ENCODE measurements at regions not wholly inside any gene's neighbourhood (a gene's known extent, or its start where the extent isn't known, plus 50 kb on each side); places are given as distances from the start of the nearest gene placed in this dataset.
A peak's percentile ranks its signal among the peaks of the same experiment; 100 is the strongest.

DNA sequence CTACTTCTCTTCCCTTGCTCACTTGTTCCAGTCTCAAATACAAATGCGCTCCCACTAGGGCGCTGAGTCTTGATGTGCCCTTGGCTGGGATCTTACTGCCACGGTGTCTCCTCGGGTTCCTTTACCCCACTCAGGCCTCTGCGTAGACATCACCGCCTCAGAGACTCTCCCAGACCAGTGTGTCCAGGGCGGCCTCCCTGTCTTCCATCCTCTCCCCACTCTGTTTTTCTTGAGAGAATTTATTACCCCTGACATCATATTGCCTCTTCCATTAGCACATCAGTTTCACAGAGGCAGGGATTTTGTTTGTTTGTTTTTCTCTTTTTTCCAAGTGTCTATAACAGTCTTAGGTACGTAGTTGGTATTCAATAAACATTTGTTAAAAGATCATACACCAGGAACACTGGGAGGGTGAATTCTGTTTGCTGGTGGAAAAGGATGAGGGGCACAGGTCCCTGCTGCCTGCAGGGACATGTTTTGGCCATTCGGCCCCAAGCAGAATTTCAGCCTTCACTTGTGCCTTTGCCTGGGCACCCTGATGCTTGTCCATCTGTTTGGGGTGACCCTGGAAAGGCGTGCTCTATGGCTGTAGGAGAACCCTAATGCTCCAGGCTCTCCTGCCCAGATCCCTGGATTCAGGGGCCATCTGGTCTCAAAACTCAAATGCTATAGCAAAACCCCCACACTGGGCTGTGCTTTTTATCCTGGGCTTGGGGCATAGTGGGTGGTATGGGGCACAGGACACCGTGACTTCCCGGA, 55.0 kb downstream of the RPL37A start:
- DNase-seq (ENCODE audit: low read depth), result no peak

DNA sequence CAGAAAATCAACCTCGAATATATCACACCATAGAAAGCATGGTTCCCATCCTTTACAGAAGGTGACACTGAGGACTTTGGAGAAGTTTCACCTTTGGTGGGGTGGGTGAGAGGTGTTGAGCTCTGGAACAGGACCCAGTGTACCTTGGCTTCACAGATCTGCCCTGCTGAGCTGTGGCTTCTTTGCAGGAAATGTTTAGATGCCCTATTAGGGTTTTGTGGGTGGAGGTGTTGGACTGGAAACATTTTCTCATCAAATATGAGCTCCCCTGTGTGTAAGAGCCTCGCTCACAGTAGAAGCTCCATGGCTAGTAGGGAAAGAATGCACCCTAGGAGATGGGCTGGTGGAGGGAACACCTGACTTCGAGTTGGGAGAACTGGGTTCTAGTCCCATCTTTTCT, 55.6 kb downstream of the RPL37A start:
- DNase-seq (ENCODE audit: low read depth), result no peak

- no peak for DNase-seq (ENCODE audit: low read depth)
Observed at GRCh38 chr2:216554755-216555154, 56.1 kb downstream of the RPL37A start.

DNA sequence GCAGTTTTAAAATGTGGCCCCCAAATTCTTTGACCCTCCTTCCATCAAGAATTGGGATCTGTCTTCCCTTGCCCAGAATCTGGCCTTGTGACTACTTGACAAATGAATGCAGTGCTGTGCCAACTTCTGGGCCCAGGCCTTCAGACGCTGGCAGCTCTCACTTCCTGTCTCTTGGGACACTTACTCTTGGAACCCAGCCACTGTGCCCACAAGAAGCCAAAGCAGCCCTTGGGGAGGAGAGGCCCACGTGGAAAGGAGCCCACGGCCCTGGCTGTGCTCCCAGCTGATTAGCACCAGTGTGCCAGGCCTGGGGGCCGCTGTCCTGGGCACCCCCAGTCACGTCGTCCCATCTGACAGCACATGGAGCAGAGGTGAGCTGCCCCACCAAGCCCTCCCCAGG, 56.6 kb downstream of the RPL37A start:
- DNase-seq (ENCODE audit: low read depth), result peak; percentile 12

- DNase-seq (ENCODE audit: low read depth), result no peak
Observed at GRCh38 chr2:216556202-216556601, 57.6 kb downstream of the RPL37A start.

DNA sequence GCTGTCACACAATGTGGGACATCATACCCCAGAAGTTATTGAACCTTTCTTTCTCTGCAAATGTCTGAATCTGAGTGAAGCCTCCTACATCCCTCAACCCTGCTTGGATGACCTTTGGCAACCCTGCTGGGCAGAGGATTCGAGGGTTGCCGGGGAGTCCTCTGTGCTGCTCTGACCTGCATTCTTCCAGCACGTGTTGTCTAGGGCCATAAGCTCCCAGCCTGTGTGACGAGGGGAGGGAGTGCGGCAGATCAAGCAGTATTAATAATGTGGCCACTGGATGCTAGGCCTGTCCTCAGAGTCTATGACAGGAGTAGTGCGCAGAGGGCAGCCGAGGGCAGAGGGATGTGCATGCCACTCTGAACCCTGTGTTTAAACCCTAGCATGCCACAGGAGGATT, 58.8 kb downstream of the RPL37A start:
- DNase-seq (ENCODE audit: low read depth), result no peak

- no peak for DNase-seq (ENCODE audit: low read depth)
Observed at GRCh38 chr2:216557820-216558219, 59.2 kb downstream of the RPL37A start.

DNA sequence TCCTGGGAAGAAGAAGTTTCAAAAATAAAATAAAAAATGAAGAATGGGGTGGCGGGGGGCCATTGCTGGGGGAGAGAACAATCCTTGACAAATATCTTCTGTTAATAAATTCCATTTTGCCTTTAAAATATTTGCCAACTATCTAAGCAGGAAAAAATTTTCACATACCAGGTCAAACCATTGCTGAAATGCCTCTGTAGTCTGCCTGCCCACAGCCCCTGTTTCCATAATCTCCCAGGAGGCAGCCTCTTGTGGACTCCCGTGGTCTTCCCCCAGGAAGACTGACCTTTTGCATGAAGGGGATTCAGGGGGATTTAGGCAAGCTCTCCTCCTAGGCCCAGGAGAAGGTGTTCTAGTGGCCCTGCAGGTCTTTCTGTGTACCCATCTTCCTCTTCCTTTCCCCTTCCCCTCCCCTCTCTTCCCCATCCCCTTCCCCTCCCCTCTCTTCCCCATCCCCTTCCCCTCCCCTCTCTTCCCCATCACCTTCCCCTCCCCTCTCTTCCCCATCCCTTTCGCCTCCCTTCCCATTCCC, 61.0 kb downstream of the RPL37A start:
- no peak for DNase-seq (ENCODE audit: low read depth)

DNA sequence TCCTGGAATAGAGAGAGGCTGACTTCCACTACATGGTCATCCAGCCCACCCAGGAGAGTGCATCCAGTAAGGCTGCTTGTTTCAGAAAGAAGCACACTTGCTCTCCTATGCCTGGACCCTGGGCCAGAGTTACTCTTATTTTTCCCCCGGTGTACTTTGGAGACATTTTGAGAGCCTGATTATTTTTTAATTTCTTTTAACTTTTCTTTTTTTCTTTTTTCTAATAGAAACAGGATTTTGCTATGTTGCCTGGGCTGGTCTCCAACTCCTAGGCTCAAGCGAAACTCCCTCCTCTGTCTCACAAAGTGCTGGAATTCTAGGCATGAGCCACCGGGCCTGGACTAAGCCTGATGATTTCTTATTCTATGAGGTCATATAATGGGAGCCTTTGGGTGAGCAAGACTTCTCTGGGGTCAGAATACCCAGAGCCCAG, 62.2 kb downstream of the RPL37A start:
- no peak for DNase-seq (ENCODE audit: low read depth)

DNA sequence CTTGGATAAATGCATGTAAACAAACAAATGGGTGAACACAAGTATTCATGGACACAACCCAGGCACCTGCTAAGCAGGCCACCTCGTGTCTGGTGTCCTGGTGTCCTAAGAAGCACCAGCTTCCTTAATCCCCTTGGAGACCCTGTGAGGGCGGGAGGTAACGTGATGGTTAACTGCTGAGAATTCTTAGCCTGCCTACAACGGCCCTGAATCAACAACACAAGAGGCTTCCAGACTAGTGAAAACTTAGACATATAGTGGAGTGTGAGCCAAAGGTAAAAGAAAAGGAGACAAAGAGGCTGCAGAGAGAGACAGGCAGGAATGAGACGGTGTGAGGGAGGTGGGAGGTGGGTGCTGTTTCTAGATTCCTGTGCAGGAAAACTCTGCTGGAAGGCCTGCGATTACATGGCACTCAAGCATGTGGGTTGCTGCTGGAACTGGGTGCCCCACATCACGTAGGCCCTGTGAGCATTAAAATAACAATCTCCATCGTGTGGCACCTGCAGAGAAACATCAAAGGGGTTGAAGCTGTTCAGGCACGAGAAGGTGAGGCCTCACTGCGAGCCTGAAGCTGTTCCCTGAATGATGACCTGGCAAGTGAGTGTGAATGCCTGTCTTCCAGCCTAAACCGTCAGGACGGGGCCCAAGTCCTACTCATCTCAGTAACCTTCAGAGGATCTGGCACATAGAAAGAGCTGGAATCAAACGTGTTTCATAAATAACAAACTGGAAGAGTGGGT, 64.2 kb downstream of the RPL37A start:
- DNase-seq (ENCODE audit: low read depth), result no peak

DNA sequence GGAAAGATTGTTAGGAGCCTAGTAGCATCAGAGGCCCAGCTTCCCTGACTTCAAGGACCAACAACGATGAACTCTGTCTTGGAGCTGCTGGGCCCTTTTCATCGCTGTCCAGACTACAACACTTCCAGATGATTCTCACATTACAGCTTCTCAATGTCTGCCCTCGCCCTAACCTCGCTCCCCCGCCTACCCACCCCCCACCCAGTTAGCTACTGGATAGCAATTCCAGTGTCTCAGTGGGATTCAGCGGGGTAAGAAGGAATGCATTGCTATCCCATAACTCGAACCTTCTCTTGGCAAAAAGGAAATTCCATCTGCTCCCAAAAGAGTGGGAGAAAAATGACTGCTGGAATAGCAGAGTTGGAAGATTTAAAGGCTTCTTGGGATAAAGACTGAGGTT, 65.0 kb downstream of the RPL37A start:
- no peak for DNase-seq (ENCODE audit: low read depth)

- no peak for DNase-seq (ENCODE audit: low read depth)
Observed at GRCh38 chr2:216564611-216565010, 66.0 kb downstream of the RPL37A start.

GRCh38 chr2:216565956-216566355, 67.3 kb upstream of the IGFBP2 start:
- DNase-seq (ENCODE audit: low read depth), result no peak

DNA sequence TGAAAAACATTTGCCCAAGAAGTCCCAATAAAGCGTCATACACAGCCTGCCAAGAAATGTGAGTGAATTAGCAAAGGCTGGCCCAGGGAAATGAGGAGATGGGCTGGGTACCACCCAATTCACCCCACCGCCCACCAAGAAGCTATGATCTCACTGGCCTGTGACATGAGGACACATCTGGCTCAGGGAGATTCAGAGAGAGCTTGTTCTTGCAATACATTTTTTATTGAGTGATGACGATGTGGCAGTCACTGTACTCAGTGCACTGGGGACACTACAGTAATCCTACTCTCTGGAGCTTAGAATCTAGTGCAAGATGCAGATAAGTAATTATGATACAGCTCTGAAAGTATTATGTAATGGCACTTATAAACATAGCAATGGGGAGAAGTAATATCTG, 64.6 kb upstream of the IGFBP2 start:
- no peak for DNase-seq (ENCODE audit: low read depth)

- no peak for DNase-seq (ENCODE audit: low read depth)
Observed at GRCh38 chr2:216569765-216570164, 63.5 kb upstream of the IGFBP2 start.

DNA sequence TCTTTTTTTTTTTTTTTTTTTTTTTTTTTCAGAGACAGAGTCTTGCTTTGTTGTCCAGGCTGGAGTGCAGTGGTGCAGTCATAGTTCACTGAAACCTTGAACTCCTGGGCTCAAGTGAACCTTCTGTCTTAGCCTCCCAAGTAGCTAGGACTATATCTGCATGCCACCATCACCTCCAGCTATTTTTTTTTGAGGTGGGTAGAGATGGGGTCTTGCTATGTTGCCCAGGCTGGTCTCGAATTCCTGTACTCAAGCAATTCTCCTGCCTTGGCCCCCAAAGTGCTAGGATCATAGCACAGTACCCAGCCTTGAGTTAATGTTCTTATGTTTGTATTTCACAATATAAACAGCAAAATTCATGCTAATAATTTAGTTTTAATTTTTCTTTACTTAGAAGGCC, 62.9 kb upstream of the IGFBP2 start:
- DNase-seq (ENCODE audit: low read depth), result no peak

GRCh38 chr2:216571178-216571908, 61.9 kb upstream of the IGFBP2 start:
- no peak for DNase-seq (ENCODE audit: low read depth)

DNA sequence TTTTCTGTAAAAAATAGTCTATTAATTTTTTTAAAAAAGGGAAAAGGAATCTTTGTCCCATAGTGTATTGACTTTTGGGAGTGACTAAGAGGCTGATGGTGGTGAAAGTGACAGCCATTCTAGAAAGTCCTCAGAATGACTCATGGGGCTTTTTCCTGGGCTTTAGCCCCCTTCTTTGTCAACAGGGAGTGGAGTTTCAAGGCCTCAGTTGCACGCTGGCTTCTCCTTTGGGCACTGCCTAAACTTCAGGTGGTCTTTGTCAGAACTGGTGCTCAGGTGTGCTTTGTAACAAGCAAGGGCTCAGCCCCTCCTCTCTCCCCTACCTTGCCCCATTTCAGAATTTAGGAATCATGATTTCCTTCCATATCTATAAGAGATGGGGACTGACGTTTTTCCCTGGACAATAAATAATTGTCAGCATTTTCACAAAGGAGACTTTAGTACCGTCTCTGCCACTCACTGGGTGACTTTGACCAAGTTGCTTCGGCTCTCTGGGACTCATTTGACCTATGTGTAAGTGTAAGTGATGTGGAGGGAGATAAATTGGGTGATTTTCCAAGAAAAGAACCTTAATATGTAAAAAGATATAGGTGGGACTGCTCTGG, 61.2 kb upstream of the IGFBP2 start:
- DNase-seq (ENCODE audit: low read depth), result no peak

DNA sequence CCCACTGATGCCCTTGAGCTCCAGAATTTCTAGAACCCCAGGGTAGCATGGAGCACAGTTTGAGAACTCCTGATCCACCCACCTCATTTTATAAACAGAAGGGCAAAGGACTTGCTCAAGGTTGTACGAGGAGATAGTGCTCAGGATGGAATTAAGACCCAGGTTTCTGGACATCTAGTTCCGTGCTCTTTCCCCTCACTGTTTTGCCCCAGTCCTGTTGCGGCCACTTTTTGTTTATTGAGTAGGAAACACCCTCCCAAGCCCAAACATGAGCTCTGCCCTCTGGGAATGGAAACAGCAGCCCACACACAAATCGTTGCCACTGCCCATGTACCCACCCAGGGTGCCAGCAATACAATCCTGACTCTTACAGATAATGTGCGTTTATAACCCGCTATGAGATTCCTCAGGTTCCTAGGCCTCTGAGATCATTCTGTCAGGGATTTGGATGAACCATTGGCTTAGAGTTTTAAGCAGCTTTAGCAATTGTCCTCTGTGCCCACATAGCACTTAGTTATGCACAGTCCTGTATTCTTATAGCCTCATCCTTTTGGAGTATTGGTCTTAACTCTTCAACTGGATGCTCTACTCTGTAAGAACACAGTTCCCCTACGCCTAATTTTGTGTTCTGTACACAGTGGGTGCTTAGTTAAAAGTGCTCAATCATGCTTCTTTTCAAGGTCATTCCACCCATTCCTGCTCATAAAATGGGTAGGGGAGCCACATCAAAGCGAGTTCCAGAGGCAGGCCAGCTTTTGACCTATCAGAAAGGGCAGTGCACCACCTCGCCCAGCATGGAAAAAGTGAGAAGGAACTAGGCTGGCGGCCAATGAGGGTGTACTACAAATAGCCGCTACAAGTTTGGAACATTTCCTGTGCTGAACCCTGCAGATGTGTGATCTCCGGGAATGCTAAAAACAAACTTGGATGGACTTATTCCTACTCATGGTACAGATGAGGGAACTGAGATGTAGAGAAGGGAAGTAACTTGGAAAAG, 60.3 kb upstream of the IGFBP2 start:
- no peak for DNase-seq (ENCODE audit: low read depth)

- peak; percentile 11 for DNase-seq (ENCODE audit: low read depth)
Observed at GRCh38 chr2:216574046-216574445, 59.2 kb upstream of the IGFBP2 start.

- no peak for DNase-seq (ENCODE audit: low read depth)
Observed at GRCh38 chr2:216574586-216574985, 58.6 kb upstream of the IGFBP2 start.
